ENCODE measurements at regions not wholly inside any gene's neighbourhood (a gene's known extent, or its start where the extent isn't known, plus 50 kb on each side); places are given as distances from the start of the nearest gene placed in this dataset.

DNA sequence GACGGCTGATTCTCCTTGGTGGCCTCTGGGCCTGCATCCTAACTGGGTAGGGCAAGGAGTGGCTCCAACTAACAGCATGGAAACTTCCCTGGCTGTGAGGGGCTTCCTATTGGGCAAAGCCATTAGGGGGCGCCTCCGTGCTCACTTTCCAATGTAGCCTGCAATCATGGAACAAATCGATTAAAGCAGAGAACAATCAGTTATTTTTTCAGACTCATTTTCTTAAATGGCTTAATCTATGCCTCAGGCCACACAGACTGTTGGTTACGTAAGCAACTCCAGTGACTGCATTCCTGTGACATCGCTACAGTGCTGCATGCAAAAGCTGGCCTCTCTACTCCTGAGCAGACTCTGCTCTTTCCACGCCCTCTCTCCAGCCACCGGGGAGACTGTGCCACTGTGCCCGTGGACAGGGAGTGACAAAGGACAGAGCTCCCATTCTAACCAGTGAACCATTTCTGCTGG, 278.9 kb downstream of the KLF13 start:
- TF ChIP-seq, protein P1, sequence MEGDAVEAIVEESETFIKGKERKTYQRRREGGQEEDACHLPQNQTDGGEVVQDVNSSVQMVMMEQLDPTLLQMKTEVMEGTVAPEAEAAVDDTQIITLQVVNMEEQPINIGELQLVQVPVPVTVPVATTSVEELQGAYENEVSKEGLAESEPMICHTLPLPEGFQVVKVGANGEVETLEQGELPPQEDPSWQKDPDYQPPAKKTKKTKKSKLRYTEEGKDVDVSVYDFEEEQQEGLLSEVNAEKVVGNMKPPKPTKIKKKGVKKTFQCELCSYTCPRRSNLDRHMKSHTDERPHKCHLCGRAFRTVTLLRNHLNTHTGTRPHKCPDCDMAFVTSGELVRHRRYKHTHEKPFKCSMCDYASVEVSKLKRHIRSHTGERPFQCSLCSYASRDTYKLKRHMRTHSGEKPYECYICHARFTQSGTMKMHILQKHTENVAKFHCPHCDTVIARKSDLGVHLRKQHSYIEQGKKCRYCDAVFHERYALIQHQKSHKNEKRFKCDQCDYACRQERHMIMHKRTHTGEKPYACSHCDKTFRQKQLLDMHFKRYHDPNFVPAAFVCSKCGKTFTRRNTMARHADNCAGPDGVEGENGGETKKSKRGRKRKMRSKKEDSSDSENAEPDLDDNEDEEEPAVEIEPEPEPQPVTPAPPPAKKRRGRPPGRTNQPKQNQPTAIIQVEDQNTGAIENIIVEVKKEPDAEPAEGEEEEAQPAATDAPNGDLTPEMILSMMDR (IDR thresholded peaks at IDR 0.05 in 2 of 3, conservative IDR thresholded peaks at IDR 0.05 in 1 of 3; ENCODE audit: control insufficient read depth in 2 of 3, extremely low read depth in 1 of 3, insufficient read depth in 1 of 3, low read depth in 3 of 3, low read length in 3 of 3), result peak in 2 of 3 experiments; percentile 5 to 11; a peak in 1 of 6 replicates
- TF ChIP-seq TAF1 (IDR thresholded peaks at IDR 0.05; ENCODE audit: borderline replicate concordance, low read depth, low read length) (no peak), POLR2AphosphoS5 (IDR thresholded peaks at IDR 0.05; ENCODE audit: low read length) (no peak), RAD21 (IDR thresholded peaks at IDR 0.05; ENCODE audit: insufficient read depth, low read depth, low read length) (no peak), ATF7 (IDR thresholded peaks at IDR 0.05; ENCODE audit: low read depth) (no peak)
- TF ChIP-seq, protein P2, sequence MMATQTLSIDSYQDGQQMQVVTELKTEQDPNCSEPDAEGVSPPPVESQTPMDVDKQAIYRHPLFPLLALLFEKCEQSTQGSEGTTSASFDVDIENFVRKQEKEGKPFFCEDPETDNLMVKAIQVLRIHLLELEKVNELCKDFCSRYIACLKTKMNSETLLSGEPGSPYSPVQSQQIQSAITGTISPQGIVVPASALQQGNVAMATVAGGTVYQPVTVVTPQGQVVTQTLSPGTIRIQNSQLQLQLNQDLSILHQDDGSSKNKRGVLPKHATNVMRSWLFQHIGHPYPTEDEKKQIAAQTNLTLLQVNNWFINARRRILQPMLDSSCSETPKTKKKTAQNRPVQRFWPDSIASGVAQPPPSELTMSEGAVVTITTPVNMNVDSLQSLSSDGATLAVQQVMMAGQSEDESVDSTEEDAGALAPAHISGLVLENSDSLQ (IDR thresholded peaks at IDR 0.05), result no peak
- TF ChIP-seq, protein P3, sequence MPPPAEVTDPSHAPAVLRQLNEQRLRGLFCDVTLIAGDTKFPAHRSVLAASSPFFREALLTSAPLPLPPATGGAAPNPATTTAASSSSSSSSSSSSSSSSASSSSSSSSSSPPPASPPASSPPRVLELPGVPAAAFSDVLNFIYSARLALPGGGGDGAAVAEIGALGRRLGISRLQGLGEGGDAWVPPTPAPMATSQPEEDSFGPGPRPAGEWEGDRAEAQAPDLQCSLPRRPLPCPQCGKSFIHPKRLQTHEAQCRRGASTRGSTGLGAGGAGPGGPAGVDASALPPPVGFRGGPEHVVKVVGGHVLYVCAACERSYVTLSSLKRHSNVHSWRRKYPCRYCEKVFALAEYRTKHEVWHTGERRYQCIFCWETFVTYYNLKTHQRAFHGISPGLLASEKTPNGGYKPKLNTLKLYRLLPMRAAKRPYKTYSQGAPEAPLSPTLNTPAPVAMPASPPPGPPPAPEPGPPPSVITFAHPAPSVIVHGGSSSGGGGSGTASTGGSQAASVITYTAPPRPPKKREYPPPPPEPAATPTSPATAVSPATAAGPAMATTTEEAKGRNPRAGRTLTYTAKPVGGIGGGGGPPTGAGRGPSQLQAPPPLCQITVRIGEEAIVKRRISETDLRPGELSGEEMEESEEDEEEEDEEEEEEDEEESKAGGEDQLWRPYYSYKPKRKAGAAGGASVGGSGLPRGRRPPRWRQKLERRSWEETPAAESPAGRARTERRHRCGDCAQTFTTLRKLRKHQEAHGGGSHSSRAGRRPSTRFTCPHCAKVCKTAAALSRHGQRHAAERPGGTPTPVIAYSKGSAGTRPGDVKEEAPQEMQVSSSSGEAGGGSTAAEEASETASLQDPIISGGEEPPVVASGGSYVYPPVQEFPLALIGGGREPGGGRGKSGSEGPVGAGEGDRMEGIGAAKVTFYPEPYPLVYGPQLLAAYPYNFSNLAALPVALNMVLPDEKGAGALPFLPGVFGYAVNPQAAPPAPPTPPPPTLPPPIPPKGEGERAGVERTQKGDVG (CRISPR knock-in tag; IDR thresholded peaks at IDR 0.05), result no peak

All from GM12878 (cell line).